Nephron (organoid): ENCODE measurements at regions not wholly inside any gene's neighbourhood (a gene's known extent, or its start where the extent isn't known, plus 50 kb on each side); places are given as distances from the start of the nearest gene placed in this dataset.

Experiments
- H3K27ac Mint-ChIP-seq, 3 experiments: 2 replicates each; pipeline ENCODE4 v1.8.0; 2020; ENCODE audit warnings: mixed read lengths in 3 of 3, mild to moderate bottlenecking in 2 of 3, moderate library complexity in 1 of 3
- H3K27me3 Mint-ChIP-seq: 2 replicates; pipeline ENCODE4 v1.8.0; 2021; ENCODE audit warnings: low read depth, mild to moderate bottlenecking, moderate library complexity, mixed read lengths
- H3K36me3 Mint-ChIP-seq: 2 replicates; pipeline ENCODE4 v1.8.0; 2020; ENCODE audit warnings: low read depth, mixed read lengths
- H3K4me1 Mint-ChIP-seq: 2 replicates; pipeline ENCODE4 v1.8.0; 2020; ENCODE audit warnings: mixed read lengths
- H3K4me3 Mint-ChIP-seq, 3 experiments: 2 replicates each; pipeline ENCODE4 v1.8.0; 2020; ENCODE audit warnings: mild to moderate bottlenecking in 3 of 3, mixed read lengths in 3 of 3, moderate library complexity in 2 of 3
- H3K9me3 Mint-ChIP-seq: 2 replicates; pipeline ENCODE4 v1.8.0; 2020; ENCODE audit warnings: mixed read lengths
- CTCF ChIP-seq, 3 experiments: fragments of 200-600 bp; sonication (generic); IDR thresholded peaks; one replicate each; pipeline ENCODE4 v1.5.0; 2021; ENCODE audit warnings: antibody characterized with exemption in 3 of 3; ENCODE audit not compliant: unreplicated experiment in 3 of 3

GRCh38 chr10:80786322-80786721 is 248.6 kb downstream of the SH2D4B start:
- H3K27me3 Mint-ChIP-seq: no peaks in the 10 kb centered on the region
- no peaks in the 10 kb centered on the region for H3K36me3 Mint-ChIP-seq
- H3K27ac Mint-ChIP-seq: no peak overlapping the region
- H3K9me3 Mint-ChIP-seq: no peaks in the 10 kb centered on the region
- no peaks in the 10 kb centered on the region for H3K4me1 Mint-ChIP-seq
- no peak for TF ChIP-seq CTCF (IDR thresholded peaks at IDR 0.05; ENCODE audit: unreplicated experiment in 3 of 3)
- H3K4me3 Mint-ChIP-seq: no peak overlapping the region

- no peaks in the 10 kb centered on the region for H3K4me1 Mint-ChIP-seq
- TF ChIP-seq CTCF (IDR thresholded peaks at IDR 0.05; ENCODE audit: unreplicated experiment in 3 of 3): no peak
- no peaks in the 10 kb centered on the region for H3K9me3 Mint-ChIP-seq
- no peak overlapping the region for H3K4me3 Mint-ChIP-seq
- no peaks in the 10 kb centered on the region for H3K36me3 Mint-ChIP-seq
- no peaks in the 10 kb centered on the region for H3K27me3 Mint-ChIP-seq
- no peak overlapping the region for H3K27ac Mint-ChIP-seq
These were observed 250.2 kb downstream of the SH2D4B start for GRCh38 chr10:80787952-80788351.

- Mint-ChIP-seq H3K36me3 (no peaks in the 10 kb centered on the region), H3K27me3 (no peaks in the 10 kb centered on the region), H3K9me3 (no peaks in the 10 kb centered on the region), H3K4me1 (peaks cover 10% of the 10 kb centered on the region), H3K4me3 (no peak overlapping the region), H3K27ac (no peak overlapping the region)
- TF ChIP-seq CTCF (IDR thresholded peaks at IDR 0.05; ENCODE audit: unreplicated experiment in 3 of 3): no peak
These were observed 257.3 kb downstream of the SH2D4B start for GRCh38 chr10:80794994-80795393.

- peaks cover 8% of the 10 kb centered on the region for H3K9me3 Mint-ChIP-seq
- H3K36me3 Mint-ChIP-seq: no peaks in the 10 kb centered on the region
- H3K4me3 Mint-ChIP-seq: no peak overlapping the region
- no peak overlapping the region for H3K27ac Mint-ChIP-seq
- no peak for TF ChIP-seq CTCF (IDR thresholded peaks at IDR 0.05; ENCODE audit: unreplicated experiment in 3 of 3)
- H3K27me3 Mint-ChIP-seq: no peaks in the 10 kb centered on the region
- no peaks in the 10 kb centered on the region for H3K4me1 Mint-ChIP-seq
These were observed 267.8 kb downstream of the SH2D4B start for GRCh38 chr10:80805343-80806020.

GRCh38 chr10:80814147-80814652 is 276.5 kb downstream of the SH2D4B start:
- no peaks in the 10 kb centered on the region for H3K27me3 Mint-ChIP-seq
- no peak for TF ChIP-seq CTCF (IDR thresholded peaks at IDR 0.05; ENCODE audit: unreplicated experiment in 3 of 3)

GRCh38 chr10:80829151-80829550 is 291.4 kb downstream of the SH2D4B start:
- peaks cover 31% of the 10 kb centered on the region for H3K9me3 Mint-ChIP-seq
- no peaks in the 10 kb centered on the region for H3K36me3 Mint-ChIP-seq
- no peak overlapping the region for H3K27ac Mint-ChIP-seq
- no peak for TF ChIP-seq CTCF (IDR thresholded peaks at IDR 0.05; ENCODE audit: unreplicated experiment in 3 of 3)
- no peaks in the 10 kb centered on the region for H3K27me3 Mint-ChIP-seq
- H3K4me1 Mint-ChIP-seq: no peaks in the 10 kb centered on the region
- H3K4me3 Mint-ChIP-seq: no peak overlapping the region

More at GRCh38 chr10:80814147-80814652, 276.5 kb downstream of the SH2D4B start:
- H3K9me3 Mint-ChIP-seq: peaks cover 15% of the 10 kb centered on the region
- H3K36me3 Mint-ChIP-seq: no peaks in the 10 kb centered on the region
- no peak overlapping the region for H3K27ac Mint-ChIP-seq
- no peaks in the 10 kb centered on the region for H3K4me1 Mint-ChIP-seq
- no peak overlapping the region for H3K4me3 Mint-ChIP-seq
